Keratinocyte (primary cell): ENCODE measurements at regions not wholly inside any gene's neighbourhood (a gene's known extent, or its start where the extent isn't known, plus 50 kb on each side); places are given as distances from the start of the nearest gene placed in this dataset.

Source experiments
- CTCF ChIP-seq, 3 experiments: IDR thresholded peaks in 1 of 3; conservative IDR thresholded peaks in 1 of 3; optimal IDR thresholded peaks in 1 of 3; 2 replicates in 2 of 3; 3 replicates in 1 of 3; pipeline versions ENCODE3 to v1.5.1; 2011; ENCODE audit warnings: low read length in 3 of 3, mild to moderate bottlenecking in 3 of 3, moderate library complexity in 2 of 3, control low read depth in 1 of 3, inconsistent platforms in 1 of 3; ENCODE audit not compliant: insufficient read depth in 2 of 3; ENCODE audit errors: extremely low read depth in 1 of 3
- EZH2 ChIP-seq: IDR thresholded peaks from one replicate; pipeline ENCODE4 v1.6.1; 2012; ENCODE audit warnings: inconsistent platforms, mild to moderate bottlenecking, low read length, moderate library complexity

- TF ChIP-seq EZH2 (no peak), CTCF (optimal IDR thresholded peaks at IDR 0.05 in 1 of 3, IDR thresholded peaks at IDR 0.05 in 1 of 3, conservative IDR thresholded peaks at IDR 0.05 in 1 of 3; ENCODE audit: extremely low read depth in 1 of 3, insufficient read depth in 2 of 3, low read length in 3 of 3) (no peak)
Measured at GRCh38 chr1:163980394-163980793, 578.6 kb upstream of the PBX1 start.
